ENCODE measurements at regions not wholly inside any gene's neighbourhood (a gene's known extent, or its start where the extent isn't known, plus 50 kb on each side); places are given as distances from the start of the nearest gene placed in this dataset.

- no peak for DNase-seq (ENCODE audit: low spot score in 2 of 2, unreplicated experiment in 2 of 2)
- no peak for TF ChIP-seq CTCF (IDR thresholded peaks at IDR 0.05; ENCODE audit: unreplicated experiment)
- Mint-ChIP-seq H3K9me3 (peaks cover 8% of the 10 kb centered on the region), H3K27ac (no peak overlapping the region), H3K4me1 (no peaks in the 10 kb centered on the region), H3K27me3 (ENCODE audit: low read depth) (peaks cover 3% of the 10 kb centered on the region), H3K36me3 (no peaks in the 10 kb centered on the region), H3K4me3 (no peak overlapping the region)
These were observed 382.2 kb downstream of the ICE1 start for GRCh38 chr5:5804478-5805233.

- no peaks in the 10 kb centered on the region for H3K27me3 Mint-ChIP-seq (ENCODE audit: low read depth)
- H3K9me3 Mint-ChIP-seq: peaks cover 8% of the 10 kb centered on the region
- no peak overlapping the region for H3K4me3 Mint-ChIP-seq
- no peak for TF ChIP-seq CTCF (IDR thresholded peaks at IDR 0.05; ENCODE audit: unreplicated experiment)
- H3K27ac Mint-ChIP-seq: no peak overlapping the region
- DNase-seq (ENCODE audit: low spot score in 2 of 2, unreplicated experiment in 2 of 2): no peak
- H3K36me3 Mint-ChIP-seq: no peaks in the 10 kb centered on the region
- H3K4me1 Mint-ChIP-seq: peaks cover 16% of the 10 kb centered on the region
These were observed 378.6 kb downstream of the ICE1 start for GRCh38 chr5:5800801-5801761.

GRCh38 chr5:5799826-5800225 lies 377.3 kb downstream of the ICE1 start:
- no peaks in the 10 kb centered on the region for H3K27me3 Mint-ChIP-seq (ENCODE audit: low read depth)
- H3K9me3 Mint-ChIP-seq: peaks cover 8% of the 10 kb centered on the region
- no peak for TF ChIP-seq CTCF (IDR thresholded peaks at IDR 0.05; ENCODE audit: unreplicated experiment)
- no peak for DNase-seq (ENCODE audit: low spot score in 2 of 2, unreplicated experiment in 2 of 2)
- no peaks in the 10 kb centered on the region for H3K36me3 Mint-ChIP-seq
- H3K4me1 Mint-ChIP-seq: peaks cover 22% of the 10 kb centered on the region
- H3K4me3 Mint-ChIP-seq: no peak overlapping the region
- no peak overlapping the region for H3K27ac Mint-ChIP-seq

GRCh38 chr5:5799229-5799628 lies 376.8 kb downstream of the ICE1 start:
- Mint-ChIP-seq H3K9me3 (peaks cover 8% of the 10 kb centered on the region), H3K27ac (no peak overlapping the region), H3K36me3 (no peaks in the 10 kb centered on the region), H3K4me1 (peaks cover 23% of the 10 kb centered on the region), H3K27me3 (ENCODE audit: low read depth) (no peaks in the 10 kb centered on the region), H3K4me3 (no peak overlapping the region)
- no peak for TF ChIP-seq CTCF (IDR thresholded peaks at IDR 0.05; ENCODE audit: unreplicated experiment)
- no peak for DNase-seq (ENCODE audit: low spot score in 2 of 2, unreplicated experiment in 2 of 2)

GRCh38 chr5:5798462-5798861 lies 376.0 kb downstream of the ICE1 start:
- peak overlapping the region; percentile 43 for H3K27ac Mint-ChIP-seq
- peaks cover 31% of the 10 kb centered on the region for H3K4me1 Mint-ChIP-seq
- H3K27me3 Mint-ChIP-seq (ENCODE audit: low read depth): no peaks in the 10 kb centered on the region

More at GRCh38 chr5:5798462-5798861, 376.0 kb downstream of the ICE1 start:
- Mint-ChIP-seq H3K36me3 (no peaks in the 10 kb centered on the region), H3K4me3 (no peak overlapping the region), H3K9me3 (peaks cover 4% of the 10 kb centered on the region)
- DNase-seq (ENCODE audit: low spot score in 2 of 2, unreplicated experiment in 2 of 2): no peak
- no peak for TF ChIP-seq CTCF (IDR thresholded peaks at IDR 0.05; ENCODE audit: unreplicated experiment)

All from mesothelial cell of epicardium (in vitro differentiated cells).